ENCODE measurements at regions not wholly inside any gene's neighbourhood (a gene's known extent, or its start where the extent isn't known, plus 50 kb on each side); places are given as distances from the start of the nearest gene placed in this dataset.

GRCh38 chr2:235330775-235331451, 162.9 kb upstream of the AGAP1 start:
- Histone ChIP-seq H3K4me1 (ENCODE audit: control insufficient read depth, insufficient read depth, low read length) (no peaks in the 10 kb centered on the region), H3K9ac (ENCODE audit: low read depth, low read length) (no peak overlapping the region), H3K4me3 (ENCODE audit: low read depth, low read length) (no peak overlapping the region)

GRCh38 chr2:235332240-235332890, 161.5 kb upstream of the AGAP1 start:
- no peaks in the 10 kb centered on the region for H3K36me3 ChIP-seq (ENCODE audit: control insufficient read depth, insufficient read depth, low read length)
- H3K9me3 ChIP-seq (ENCODE audit: control insufficient read depth, insufficient read depth, low read length) = no peaks in the 10 kb centered on the region
- H3K4me1 ChIP-seq (ENCODE audit: control insufficient read depth, insufficient read depth, low read length) = no peaks in the 10 kb centered on the region
- H3K4me3 ChIP-seq (ENCODE audit: low read depth, low read length) = no peak overlapping the region
- no peaks in the 10 kb centered on the region for H3K27me3 ChIP-seq (ENCODE audit: control insufficient read depth, insufficient read depth, low read length)
- no peak overlapping the region for H3K9ac ChIP-seq (ENCODE audit: low read depth, low read length)

More at GRCh38 chr2:235330775-235331451, 162.9 kb upstream of the AGAP1 start:
- H3K36me3 ChIP-seq (ENCODE audit: control insufficient read depth, insufficient read depth, low read length) = no peaks in the 10 kb centered on the region
- no peaks in the 10 kb centered on the region for H3K27me3 ChIP-seq (ENCODE audit: control insufficient read depth, insufficient read depth, low read length)
- no peaks in the 10 kb centered on the region for H3K9me3 ChIP-seq (ENCODE audit: control insufficient read depth, insufficient read depth, low read length)

GRCh38 chr2:235333076-235333475, 160.8 kb upstream of the AGAP1 start:
- Histone ChIP-seq H3K4me1 (ENCODE audit: control insufficient read depth, insufficient read depth, low read length) (no peaks in the 10 kb centered on the region), H3K9me3 (ENCODE audit: control insufficient read depth, insufficient read depth, low read length) (no peaks in the 10 kb centered on the region), H3K27me3 (ENCODE audit: control insufficient read depth, insufficient read depth, low read length) (no peaks in the 10 kb centered on the region), H3K9ac (ENCODE audit: low read depth, low read length) (no peak overlapping the region), H3K4me3 (ENCODE audit: low read depth, low read length) (no peak overlapping the region), H3K36me3 (ENCODE audit: control insufficient read depth, insufficient read depth, low read length) (no peaks in the 10 kb centered on the region)

- Histone ChIP-seq H3K27me3 (ENCODE audit: control insufficient read depth, insufficient read depth, low read length) (no peaks in the 10 kb centered on the region), H3K4me1 (ENCODE audit: control insufficient read depth, insufficient read depth, low read length) (no peaks in the 10 kb centered on the region), H3K9me3 (ENCODE audit: control insufficient read depth, insufficient read depth, low read length) (no peaks in the 10 kb centered on the region), H3K4me3 (ENCODE audit: low read depth, low read length) (no peak overlapping the region), H3K9ac (ENCODE audit: low read depth, low read length) (no peak overlapping the region), H3K36me3 (ENCODE audit: control insufficient read depth, insufficient read depth, low read length) (no peaks in the 10 kb centered on the region)
These were observed 159.7 kb upstream of the AGAP1 start for GRCh38 chr2:235334179-235334578.

- Histone ChIP-seq H3K36me3 (ENCODE audit: control insufficient read depth, insufficient read depth, low read length) (no peaks in the 10 kb centered on the region), H3K9ac (ENCODE audit: low read depth, low read length) (no peak overlapping the region), H3K27me3 (ENCODE audit: control insufficient read depth, insufficient read depth, low read length) (no peaks in the 10 kb centered on the region), H3K9me3 (ENCODE audit: control insufficient read depth, insufficient read depth, low read length) (no peaks in the 10 kb centered on the region), H3K4me1 (ENCODE audit: control insufficient read depth, insufficient read depth, low read length) (no peaks in the 10 kb centered on the region), H3K4me3 (ENCODE audit: low read depth, low read length) (no peak overlapping the region)
These were observed 150.6 kb upstream of the AGAP1 start for GRCh38 chr2:235343156-235343774.

- no peak overlapping the region for H3K9ac ChIP-seq (ENCODE audit: low read depth, low read length)
- H3K4me1 ChIP-seq (ENCODE audit: control insufficient read depth, insufficient read depth, low read length) = no peaks in the 10 kb centered on the region
- no peaks in the 10 kb centered on the region for H3K36me3 ChIP-seq (ENCODE audit: control insufficient read depth, insufficient read depth, low read length)
- H3K9me3 ChIP-seq (ENCODE audit: control insufficient read depth, insufficient read depth, low read length) = no peaks in the 10 kb centered on the region
- no peaks in the 10 kb centered on the region for H3K27me3 ChIP-seq (ENCODE audit: control insufficient read depth, insufficient read depth, low read length)
- H3K4me3 ChIP-seq (ENCODE audit: low read depth, low read length) = no peak overlapping the region
These were observed 150.0 kb upstream of the AGAP1 start for GRCh38 chr2:235343869-235344268.

- Histone ChIP-seq H3K27me3 (ENCODE audit: control insufficient read depth, insufficient read depth, low read length) (no peaks in the 10 kb centered on the region), H3K4me1 (ENCODE audit: control insufficient read depth, insufficient read depth, low read length) (no peaks in the 10 kb centered on the region), H3K36me3 (ENCODE audit: control insufficient read depth, insufficient read depth, low read length) (no peaks in the 10 kb centered on the region), H3K9me3 (ENCODE audit: control insufficient read depth, insufficient read depth, low read length) (no peaks in the 10 kb centered on the region), H3K4me3 (ENCODE audit: low read depth, low read length) (no peak overlapping the region), H3K9ac (ENCODE audit: low read depth, low read length) (no peak overlapping the region)
These were observed 148.1 kb upstream of the AGAP1 start for GRCh38 chr2:235345745-235346144.

GRCh38 chr2:235347691-235348090, 146.2 kb upstream of the AGAP1 start:
- no peaks in the 10 kb centered on the region for H3K4me1 ChIP-seq (ENCODE audit: control insufficient read depth, insufficient read depth, low read length)
- no peaks in the 10 kb centered on the region for H3K27me3 ChIP-seq (ENCODE audit: control insufficient read depth, insufficient read depth, low read length)
- no peak overlapping the region for H3K4me3 ChIP-seq (ENCODE audit: low read depth, low read length)
- no peak overlapping the region for H3K9ac ChIP-seq (ENCODE audit: low read depth, low read length)
- no peaks in the 10 kb centered on the region for H3K9me3 ChIP-seq (ENCODE audit: control insufficient read depth, insufficient read depth, low read length)
- H3K36me3 ChIP-seq (ENCODE audit: control insufficient read depth, insufficient read depth, low read length) = no peaks in the 10 kb centered on the region

GRCh38 chr2:235348329-235348728, 145.5 kb upstream of the AGAP1 start:
- H3K27me3 ChIP-seq (ENCODE audit: control insufficient read depth, insufficient read depth, low read length) = no peaks in the 10 kb centered on the region
- no peaks in the 10 kb centered on the region for H3K4me1 ChIP-seq (ENCODE audit: control insufficient read depth, insufficient read depth, low read length)
- H3K36me3 ChIP-seq (ENCODE audit: control insufficient read depth, insufficient read depth, low read length) = no peaks in the 10 kb centered on the region
- no peak overlapping the region for H3K4me3 ChIP-seq (ENCODE audit: low read depth, low read length)
- H3K9me3 ChIP-seq (ENCODE audit: control insufficient read depth, insufficient read depth, low read length) = no peaks in the 10 kb centered on the region
- no peak overlapping the region for H3K9ac ChIP-seq (ENCODE audit: low read depth, low read length)

GRCh38 chr2:235350234-235350633, 143.6 kb upstream of the AGAP1 start:
- H3K27me3 ChIP-seq (ENCODE audit: control insufficient read depth, insufficient read depth, low read length) = no peaks in the 10 kb centered on the region
- H3K4me3 ChIP-seq (ENCODE audit: low read depth, low read length) = no peak overlapping the region
- H3K4me1 ChIP-seq (ENCODE audit: control insufficient read depth, insufficient read depth, low read length) = no peaks in the 10 kb centered on the region
- H3K36me3 ChIP-seq (ENCODE audit: control insufficient read depth, insufficient read depth, low read length) = no peaks in the 10 kb centered on the region
- H3K9ac ChIP-seq (ENCODE audit: low read depth, low read length) = no peak overlapping the region
- H3K9me3 ChIP-seq (ENCODE audit: control insufficient read depth, insufficient read depth, low read length) = no peaks in the 10 kb centered on the region

- Histone ChIP-seq H3K9ac (ENCODE audit: low read depth, low read length) (no peak overlapping the region), H3K4me1 (ENCODE audit: control insufficient read depth, insufficient read depth, low read length) (no peaks in the 10 kb centered on the region), H3K9me3 (ENCODE audit: control insufficient read depth, insufficient read depth, low read length) (no peaks in the 10 kb centered on the region), H3K27me3 (ENCODE audit: control insufficient read depth, insufficient read depth, low read length) (no peaks in the 10 kb centered on the region), H3K4me3 (ENCODE audit: low read depth, low read length) (no peak overlapping the region), H3K36me3 (ENCODE audit: control insufficient read depth, insufficient read depth, low read length) (no peaks in the 10 kb centered on the region)
These were observed 141.3 kb upstream of the AGAP1 start for GRCh38 chr2:235352541-235352940.

- Histone ChIP-seq H3K9ac (ENCODE audit: low read depth, low read length) (no peak overlapping the region), H3K36me3 (ENCODE audit: control insufficient read depth, insufficient read depth, low read length) (no peaks in the 10 kb centered on the region), H3K27me3 (ENCODE audit: control insufficient read depth, insufficient read depth, low read length) (no peaks in the 10 kb centered on the region), H3K9me3 (ENCODE audit: control insufficient read depth, insufficient read depth, low read length) (no peaks in the 10 kb centered on the region), H3K4me1 (ENCODE audit: control insufficient read depth, insufficient read depth, low read length) (no peaks in the 10 kb centered on the region), H3K4me3 (ENCODE audit: low read depth, low read length) (no peak overlapping the region)
These were observed 136.0 kb upstream of the AGAP1 start for GRCh38 chr2:235357881-235358280.

All from iPS-15b (cell line).